Keratinocyte (primary cell): ENCODE measurements at regions not wholly inside any gene's neighbourhood (a gene's known extent, or its start where the extent isn't known, plus 50 kb on each side); places are given as distances from the start of the nearest gene placed in this dataset.

Experiments used
- DNase-seq: peaks from one replicate; pipeline ENCODE4 v3.0.0-alpha.2; 2011; ENCODE audit warnings: low read depth, missing footprints, low spot score
- FAIRE-seq: peaks from 2 replicates; lab custom pipeline; 2011; peaks lifted over from hg19 to GRCh38; lab: Jason Lieb, UNC
- H2AFZ ChIP-seq: 2 replicates; pipeline ENCODE4 v1.6.0; 2012; ENCODE audit warnings: low read length, control low read depth, inconsistent platforms; ENCODE audit not compliant: control insufficient read depth
- H3K27ac ChIP-seq: 2 replicates; pipeline ENCODE4 v1.5.1; 2011; ENCODE audit warnings: low read length; ENCODE audit not compliant: control insufficient read depth, insufficient read depth
- H3K27me3 ChIP-seq: 3 replicates; pipeline ENCODE4 v1.6.0; 2011; ENCODE audit warnings: low read length; ENCODE audit not compliant: control insufficient read depth, insufficient read depth; ENCODE audit errors: extremely low read depth
- H3K36me3 ChIP-seq, 2 experiments: 2 replicates in 1 of 2; 3 replicates in 1 of 2; pipeline ENCODE4 v1.5.1; 2011; ENCODE audit warnings: low read length in 2 of 2, mild to moderate bottlenecking in 1 of 2; ENCODE audit not compliant: control insufficient read depth in 2 of 2, insufficient read depth in 2 of 2; ENCODE audit errors: extremely low read depth in 1 of 2
- H3K4me1 ChIP-seq: 3 replicates; pipeline ENCODE4 v1.5.1; 2011; ENCODE audit warnings: low read length; ENCODE audit not compliant: control insufficient read depth, insufficient read depth; ENCODE audit errors: extremely low read depth
- H3K4me2 ChIP-seq: 3 replicates; pipeline ENCODE4 v1.6.0; 2011; ENCODE audit warnings: low read depth, low read length; ENCODE audit not compliant: control insufficient read depth, insufficient read depth; ENCODE audit errors: extremely low read depth
- H3K4me3 ChIP-seq, 3 experiments: fragments of 200-600 bp in 1 of 3; sonication (generic) in 1 of 3; 2 replicates in 2 of 3; 3 replicates in 1 of 3; pipeline ENCODE4 v1.5.1; 2011 to 2016; ENCODE audit warnings: low read length in 3 of 3, mild to moderate bottlenecking in 3 of 3, control low read depth in 2 of 3, inconsistent platforms in 1 of 3, low read depth in 1 of 3, mixed read lengths in 1 of 3, mixed run types in 1 of 3, moderate library complexity in 1 of 3; ENCODE audit not compliant: control insufficient read depth in 2 of 3, insufficient read depth in 2 of 3; ENCODE audit errors: extremely low read depth in 1 of 3
- H3K79me2 ChIP-seq: 2 replicates; pipeline ENCODE4 v1.6.0; 2012; ENCODE audit warnings: low read length; ENCODE audit not compliant: control insufficient read depth, insufficient read depth
- H3K9ac ChIP-seq: 3 replicates; pipeline ENCODE4 v1.6.0; 2011; ENCODE audit warnings: low read length; ENCODE audit not compliant: control insufficient read depth, insufficient read depth; ENCODE audit errors: extremely low read depth
- H3K9me1 ChIP-seq: 3 replicates; pipeline ENCODE4 v1.6.0; 2011; ENCODE audit warnings: low read length; ENCODE audit not compliant: control insufficient read depth, insufficient read depth; ENCODE audit errors: extremely low read depth
- H3K9me3 ChIP-seq: 2 replicates; pipeline ENCODE4 v1.5.1; 2012; ENCODE audit warnings: low read depth, low read length; ENCODE audit not compliant: control insufficient read depth
- H4K20me1 ChIP-seq: 3 replicates; pipeline ENCODE4 v1.6.0; 2011; ENCODE audit warnings: low read length; ENCODE audit not compliant: control insufficient read depth, insufficient read depth; ENCODE audit errors: extremely low read depth
- EZH2 ChIP-seq: IDR thresholded peaks from one replicate; pipeline ENCODE4 v1.6.1; 2012; ENCODE audit warnings: inconsistent platforms, mild to moderate bottlenecking, low read length, moderate library complexity
- dilution Hi-C: fragments of 300-500 bp; cut with MboI; formaldehyde crosslinking; loops from one replicate; pipeline ENCODE4 v1.7.0; 2020; ENCODE audit warnings: low sequenced_read_pairs; ENCODE audit not compliant: extremely low pct_ligation_motif_present
- TF ChIP-seq, protein P1 (sequence below), 3 experiments: IDR thresholded peaks in 1 of 3; conservative IDR thresholded peaks in 1 of 3; optimal IDR thresholded peaks in 1 of 3; 2 replicates in 2 of 3; 3 replicates in 1 of 3; pipeline versions ENCODE3 to v1.5.1; 2011; ENCODE audit warnings: low read length in 3 of 3, mild to moderate bottlenecking in 3 of 3, moderate library complexity in 2 of 3, control low read depth in 1 of 3, inconsistent platforms in 1 of 3; ENCODE audit not compliant: insufficient read depth in 2 of 3; ENCODE audit errors: extremely low read depth in 1 of 3

DNA sequence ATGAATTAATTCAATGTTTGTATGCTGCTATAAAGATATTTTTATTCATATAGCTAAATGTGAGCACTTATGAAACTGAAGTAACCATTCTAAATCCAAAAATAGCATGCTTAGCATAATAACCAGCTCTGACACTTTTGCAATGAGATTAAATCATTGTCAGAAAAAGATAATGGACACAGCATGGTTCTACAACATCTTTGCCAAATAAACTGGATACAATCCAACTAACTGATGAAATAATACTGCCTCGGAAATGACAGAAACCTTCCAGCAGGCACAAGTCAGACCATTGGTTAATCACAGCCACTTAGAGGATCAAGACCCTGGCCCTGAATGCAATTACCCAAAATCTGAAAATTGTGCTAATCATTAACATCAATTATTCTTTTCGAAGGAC, 592.7 kb upstream of the ADGRL4 start:
- Histone ChIP-seq H4K20me1 (no peaks in the 10 kb centered on the region), H3K9me3 (no peaks in the 10 kb centered on the region), H3K4me1 (no peaks in the 10 kb centered on the region), H3K9me1 (no peaks in the 10 kb centered on the region), H3K27ac (no peak overlapping the region), H3K4me2 (no peak overlapping the region), H2AFZ (no peak overlapping the region), H3K27me3 (no peaks in the 10 kb centered on the region), H3K4me3 (no peak overlapping the region), H3K9ac (no peak overlapping the region), H3K36me3 (no peaks in the 10 kb centered on the region), H3K79me2 (no peaks in the 10 kb centered on the region)
- DNase-seq (no peak), FAIRE-seq (no peak)
- TF ChIP-seq, protein P1, sequence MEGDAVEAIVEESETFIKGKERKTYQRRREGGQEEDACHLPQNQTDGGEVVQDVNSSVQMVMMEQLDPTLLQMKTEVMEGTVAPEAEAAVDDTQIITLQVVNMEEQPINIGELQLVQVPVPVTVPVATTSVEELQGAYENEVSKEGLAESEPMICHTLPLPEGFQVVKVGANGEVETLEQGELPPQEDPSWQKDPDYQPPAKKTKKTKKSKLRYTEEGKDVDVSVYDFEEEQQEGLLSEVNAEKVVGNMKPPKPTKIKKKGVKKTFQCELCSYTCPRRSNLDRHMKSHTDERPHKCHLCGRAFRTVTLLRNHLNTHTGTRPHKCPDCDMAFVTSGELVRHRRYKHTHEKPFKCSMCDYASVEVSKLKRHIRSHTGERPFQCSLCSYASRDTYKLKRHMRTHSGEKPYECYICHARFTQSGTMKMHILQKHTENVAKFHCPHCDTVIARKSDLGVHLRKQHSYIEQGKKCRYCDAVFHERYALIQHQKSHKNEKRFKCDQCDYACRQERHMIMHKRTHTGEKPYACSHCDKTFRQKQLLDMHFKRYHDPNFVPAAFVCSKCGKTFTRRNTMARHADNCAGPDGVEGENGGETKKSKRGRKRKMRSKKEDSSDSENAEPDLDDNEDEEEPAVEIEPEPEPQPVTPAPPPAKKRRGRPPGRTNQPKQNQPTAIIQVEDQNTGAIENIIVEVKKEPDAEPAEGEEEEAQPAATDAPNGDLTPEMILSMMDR (optimal IDR thresholded peaks at IDR 0.05 in 1 of 3, IDR thresholded peaks at IDR 0.05 in 1 of 3, conservative IDR thresholded peaks at IDR 0.05 in 1 of 3; ENCODE audit: extremely low read depth in 1 of 3, insufficient read depth in 2 of 3, low read length in 3 of 3) = no peak
- no peak for TF ChIP-seq EZH2
- dilution Hi-C loops = no loop called here

DNA sequence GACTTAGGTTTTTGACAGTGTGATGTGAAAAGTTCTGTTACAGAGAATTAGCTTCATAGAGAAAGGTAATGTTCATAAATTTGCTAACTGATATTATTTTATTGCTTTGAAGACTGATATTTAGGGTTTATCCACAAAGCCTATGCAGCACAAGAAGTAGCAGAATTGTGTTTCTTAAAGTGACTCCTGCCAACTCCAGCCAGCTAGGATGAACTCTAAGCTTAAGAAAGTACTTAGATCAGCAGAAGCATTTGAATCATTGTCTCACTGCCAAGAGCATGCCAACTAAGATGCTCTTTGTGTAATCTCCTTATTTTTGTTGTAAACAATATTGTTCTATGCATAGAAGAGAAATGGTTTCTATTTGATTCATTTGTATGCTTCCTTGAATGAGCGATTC, 589.4 kb upstream of the ADGRL4 start:
- H3K79me2 ChIP-seq = no peaks in the 10 kb centered on the region
- H2AFZ ChIP-seq = no peak overlapping the region
- no peak overlapping the region for H3K9ac ChIP-seq
- H4K20me1 ChIP-seq = no peaks in the 10 kb centered on the region
- no peak overlapping the region for H3K4me3 ChIP-seq
- H3K27me3 ChIP-seq = no peaks in the 10 kb centered on the region
- no peak for TF ChIP-seq EZH2
- TF ChIP-seq, protein P1 (optimal IDR thresholded peaks at IDR 0.05 in 1 of 3, IDR thresholded peaks at IDR 0.05 in 1 of 3, conservative IDR thresholded peaks at IDR 0.05 in 1 of 3; ENCODE audit: extremely low read depth in 1 of 3, insufficient read depth in 2 of 3, low read length in 3 of 3) = no peak
- no peak for FAIRE-seq
- no peak overlapping the region for H3K27ac ChIP-seq
- H3K36me3 ChIP-seq = no peaks in the 10 kb centered on the region
- H3K9me3 ChIP-seq = no peaks in the 10 kb centered on the region
- no peaks in the 10 kb centered on the region for H3K4me1 ChIP-seq
- dilution Hi-C loops = no loop called here
- DNase-seq = no peak
- no peaks in the 10 kb centered on the region for H3K9me1 ChIP-seq
- no peak overlapping the region for H3K4me2 ChIP-seq
